Vagina (tissue), 2 donors: ENCODE measurements at regions not wholly inside any gene's neighbourhood (a gene's known extent, or its start where the extent isn't known, plus 50 kb on each side); places are given as distances from the start of the nearest gene placed in this dataset.

Source experiments
- CTCF ChIP-seq, 3 experiments: fragments of 450-650 bp in 2 of 3; fragments of 200-600 bp in 1 of 3; sonication (generic) in 1 of 3; IDR thresholded peaks; one replicate each; pipeline ENCODE4 v1.5.1; 2017 to 2019; ENCODE audit warnings: antibody characterized with exemption in 3 of 3, mild to moderate bottlenecking in 2 of 3, moderate library complexity in 2 of 3
- POLR2A ChIP-seq, 2 donors: fragments of 450-650 bp; IDR thresholded peaks; one replicate each; pipeline ENCODE4 v1.6.1; 2017; ENCODE audit warnings: antibody characterized with exemption in 2 of 2, mild to moderate bottlenecking in 2 of 2, moderate library complexity in 2 of 2

DNA sequence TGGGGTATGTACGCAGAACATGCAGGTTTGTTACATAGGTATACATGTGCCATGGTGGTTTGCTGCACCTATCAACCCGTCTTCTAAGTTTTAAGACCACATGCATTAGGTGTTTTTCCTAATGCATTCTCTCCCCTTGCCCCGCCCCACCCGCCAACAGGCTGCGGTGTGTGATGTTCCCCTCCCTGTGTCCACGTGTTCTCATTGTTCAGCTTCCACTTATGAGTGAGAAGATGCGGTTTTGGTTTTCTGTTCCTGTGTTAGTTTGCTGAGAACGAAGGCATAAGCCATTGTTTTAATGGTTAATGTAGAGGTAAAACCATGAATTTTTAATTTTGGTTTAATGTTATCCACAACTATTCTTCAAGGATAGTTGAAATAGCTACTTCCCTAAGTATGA is 346.8 kb upstream of the EPHA6 start:
- TF ChIP-seq POLR2A (IDR thresholded peaks at IDR 0.05) = no peak
- no peak for TF ChIP-seq CTCF (IDR thresholded peaks at IDR 0.05)
